Immature natural killer cell (primary cell): ENCODE measurements at regions not wholly inside any gene's neighbourhood (a gene's known extent, or its start where the extent isn't known, plus 50 kb on each side); places are given as distances from the start of the nearest gene placed in this dataset.

ENCODE experiments used
- DNase-seq, 3 donors: peaks; one replicate each; pipeline ENCODE4 v3.0.0; 2022; ENCODE audit warnings: mixed read lengths in 1 of 3
- H3K27ac Mint-ChIP-seq, 6 donors: one replicate each; pipeline ENCODE4 v1.8.0; 2020; ENCODE audit warnings: mixed read lengths in 6 of 6, mild to moderate bottlenecking in 5 of 6, inconsistent platforms in 4 of 6, moderate library complexity in 3 of 6
- H3K27me3 Mint-ChIP-seq, 3 donors: one replicate each; pipeline ENCODE4 v1.8.0; 2020 to 2021; ENCODE audit warnings: low read depth in 3 of 3, mild to moderate bottlenecking in 3 of 3, mixed read lengths in 3 of 3, moderate library complexity in 3 of 3, inconsistent platforms in 1 of 3
- H3K36me3 Mint-ChIP-seq, 3 donors: one replicate each; pipeline ENCODE4 v1.8.0; 2020; ENCODE audit warnings: mixed read lengths in 3 of 3, inconsistent platforms in 2 of 3, mild to moderate bottlenecking in 2 of 3
- H3K4me1 Mint-ChIP-seq, 2 donors: one replicate each; pipeline ENCODE4 v1.8.0; 2020; ENCODE audit warnings: inconsistent platforms in 2 of 2, mild to moderate bottlenecking in 2 of 2, mixed read lengths in 2 of 2, moderate library complexity in 1 of 2
- H3K4me3 Mint-ChIP-seq, 5 donors: one replicate each; pipeline ENCODE4 v1.8.0; 2020; ENCODE audit warnings: mild to moderate bottlenecking in 5 of 5, mixed read lengths in 5 of 5, inconsistent platforms in 3 of 5, moderate library complexity in 3 of 5
- H3K9me3 Mint-ChIP-seq, 6 donors: one replicate each; pipeline ENCODE4 v1.8.0; 2020; ENCODE audit warnings: mild to moderate bottlenecking in 6 of 6, mixed read lengths in 6 of 6, inconsistent platforms in 4 of 6, moderate library complexity in 3 of 6

DNA sequence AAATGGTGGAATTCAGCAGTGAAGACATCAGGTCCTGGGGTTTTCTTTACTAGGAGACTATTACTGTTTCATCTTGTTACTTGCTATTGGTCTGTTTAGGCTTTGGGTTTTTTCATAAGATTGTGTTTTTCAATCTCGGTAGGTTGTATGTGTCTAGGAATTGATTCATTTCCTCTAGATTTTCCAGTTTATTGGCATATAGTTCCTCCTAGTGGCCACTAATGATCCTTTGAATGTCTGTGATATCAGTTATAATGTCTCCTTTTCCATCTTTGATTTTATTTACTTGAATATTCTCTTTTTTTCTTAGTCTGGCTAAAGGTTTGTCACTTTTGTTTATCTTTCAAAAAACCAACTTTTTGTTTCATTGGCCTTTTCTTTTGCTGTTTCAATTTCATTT lies 233.0 kb downstream of the RWDD3 start:
- no peak for DNase-seq
- no peak overlapping the region for H3K4me3 Mint-ChIP-seq
- H3K4me1 Mint-ChIP-seq: no peaks in the 10 kb centered on the region
- H3K27me3 Mint-ChIP-seq: peaks cover 0 to 1% (median under 1%) of the 10 kb centered on the region in 3 donors
- H3K27ac Mint-ChIP-seq: no peak overlapping the region
- peaks cover 4 to 59% (median 16%) of the 10 kb centered on the region in 6 donors for H3K9me3 Mint-ChIP-seq
- no peaks in the 10 kb centered on the region for H3K36me3 Mint-ChIP-seq

DNA sequence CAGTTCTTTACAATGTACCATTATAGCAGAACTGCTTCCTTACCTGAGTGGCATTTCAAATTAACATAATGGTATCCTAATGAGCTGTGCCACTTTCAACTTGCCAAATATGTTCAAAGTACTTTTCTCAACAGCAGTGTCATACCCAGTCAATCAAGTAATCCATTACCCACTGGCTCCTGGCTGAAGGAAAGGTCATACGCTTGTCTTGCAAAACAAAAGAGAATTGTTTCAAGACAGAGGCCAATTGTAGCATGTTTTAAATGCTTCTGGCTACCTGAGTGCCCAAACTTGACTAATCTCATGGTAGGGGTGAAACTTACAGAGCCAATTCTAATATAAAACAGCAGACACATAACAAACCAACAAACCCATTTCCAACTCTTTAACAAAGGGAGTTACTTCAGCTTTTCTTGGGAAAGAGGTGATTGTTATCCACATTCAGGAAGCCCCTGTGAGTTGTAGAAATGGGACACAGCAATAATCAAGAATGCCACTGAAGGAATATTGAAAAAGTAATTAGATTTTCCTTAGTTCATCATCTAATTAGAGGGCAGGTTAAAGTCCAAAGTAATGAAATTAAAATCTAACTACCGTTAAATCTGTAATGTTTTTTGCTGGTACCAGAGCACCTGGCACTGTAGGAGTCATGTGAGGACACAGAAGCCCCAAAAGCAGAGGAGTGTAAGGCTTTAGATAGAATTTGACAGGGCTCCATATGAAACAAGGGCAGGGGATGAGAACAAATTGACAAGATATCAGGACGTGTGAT lies 241.9 kb downstream of the RWDD3 start:
- Mint-ChIP-seq H3K27ac (no peak overlapping the region), H3K36me3 (no peaks in the 10 kb centered on the region), H3K9me3 (peaks cover 9 to 42% (median 18%) of the 10 kb centered on the region in 6 donors), H3K4me1 (no peaks in the 10 kb centered on the region), H3K27me3 (peaks cover 2 to 4% (median 3%) of the 10 kb centered on the region in 3 donors), H3K4me3 (no peak overlapping the region)
- no peak for DNase-seq

DNA sequence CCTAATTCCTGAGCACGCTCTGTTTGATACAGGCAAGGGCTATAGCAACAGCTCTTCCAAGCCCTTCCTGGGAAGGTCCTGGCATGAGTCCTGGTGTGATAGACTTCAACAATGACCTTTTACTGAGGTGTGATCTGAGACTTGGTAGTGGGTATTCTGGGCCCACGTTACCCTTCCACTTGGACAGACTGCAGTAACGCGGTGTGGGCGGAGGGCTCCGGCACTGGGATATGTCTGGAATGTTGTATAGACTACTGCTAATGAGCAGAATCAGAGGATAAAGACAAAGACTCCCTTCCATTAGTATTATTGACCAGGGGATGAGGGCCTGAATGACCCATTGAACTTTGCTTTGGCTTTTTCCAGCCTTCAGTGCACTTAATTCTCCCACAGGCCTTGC lies 262.3 kb downstream of the RWDD3 start:
- peaks cover 0 to 3% (median 2%) of the 10 kb centered on the region in 3 donors for H3K27me3 Mint-ChIP-seq
- no peak for DNase-seq

DNA sequence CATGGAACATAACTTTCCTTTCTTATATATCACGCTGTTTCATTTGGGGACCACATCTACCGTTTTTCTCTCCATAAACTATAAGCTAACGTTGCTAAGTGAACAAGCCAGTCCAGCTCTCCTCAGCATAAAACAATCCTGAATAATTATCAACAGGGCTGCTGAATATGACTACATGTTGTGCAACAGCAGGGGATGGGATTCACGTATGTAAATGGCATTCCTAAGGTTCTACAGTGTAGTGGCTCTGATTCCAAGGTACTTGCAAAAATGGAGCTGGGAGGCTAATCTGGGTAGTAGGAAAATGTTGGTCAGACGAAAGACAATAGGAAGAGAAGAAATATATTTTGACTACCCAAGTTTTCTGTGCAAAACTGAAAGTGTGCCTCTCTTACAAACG lies 262.8 kb downstream of the RWDD3 start:
- Mint-ChIP-seq H3K4me1 (no peaks in the 10 kb centered on the region), H3K9me3 (peaks cover 5 to 12% (median 10%) of the 10 kb centered on the region in 6 donors), H3K27me3 (peaks cover 0 to 3% (median 2%) of the 10 kb centered on the region in 3 donors), H3K27ac (no peak overlapping the region), H3K4me3 (peak overlapping the region in 1 of 5 donors; percentile 12), H3K36me3 (no peaks in the 10 kb centered on the region)
- DNase-seq: no peak

More for the DNA sequence above, 262.3 kb downstream of the RWDD3 start:
- H3K27ac Mint-ChIP-seq: no peak overlapping the region
- H3K4me1 Mint-ChIP-seq: no peaks in the 10 kb centered on the region
- no peaks in the 10 kb centered on the region for H3K36me3 Mint-ChIP-seq
- peaks cover 5 to 10% (median 7%) of the 10 kb centered on the region in 6 donors for H3K9me3 Mint-ChIP-seq
- no peak overlapping the region for H3K4me3 Mint-ChIP-seq

DNA sequence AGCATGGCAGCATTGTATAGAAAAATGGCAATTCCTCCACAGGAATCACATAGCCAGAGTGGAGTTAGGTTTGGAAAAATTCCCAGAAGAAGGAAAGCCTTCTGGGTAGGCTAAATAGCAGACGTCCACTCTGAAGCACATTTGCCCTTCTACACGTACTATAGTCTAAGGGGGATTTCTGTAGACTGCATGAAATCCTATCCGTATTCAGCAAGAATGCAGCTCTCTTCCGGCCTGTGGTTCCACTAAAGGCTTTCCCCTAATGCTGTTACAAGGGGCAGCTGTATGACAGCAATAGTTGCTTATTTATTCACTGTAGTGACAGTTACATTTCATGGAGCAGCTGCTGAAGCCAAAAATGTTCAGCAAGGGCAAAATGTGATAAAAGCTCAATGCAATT lies 263.6 kb downstream of the RWDD3 start:
- Mint-ChIP-seq H3K27ac (no peak overlapping the region), H3K27me3 (peaks cover 0 to 3% (median 2%) of the 10 kb centered on the region in 3 donors), H3K4me1 (no peaks in the 10 kb centered on the region), H3K36me3 (no peaks in the 10 kb centered on the region), H3K9me3 (peaks cover 5 to 15% (median 11%) of the 10 kb centered on the region in 6 donors), H3K4me3 (no peak overlapping the region)
- DNase-seq: no peak

DNA sequence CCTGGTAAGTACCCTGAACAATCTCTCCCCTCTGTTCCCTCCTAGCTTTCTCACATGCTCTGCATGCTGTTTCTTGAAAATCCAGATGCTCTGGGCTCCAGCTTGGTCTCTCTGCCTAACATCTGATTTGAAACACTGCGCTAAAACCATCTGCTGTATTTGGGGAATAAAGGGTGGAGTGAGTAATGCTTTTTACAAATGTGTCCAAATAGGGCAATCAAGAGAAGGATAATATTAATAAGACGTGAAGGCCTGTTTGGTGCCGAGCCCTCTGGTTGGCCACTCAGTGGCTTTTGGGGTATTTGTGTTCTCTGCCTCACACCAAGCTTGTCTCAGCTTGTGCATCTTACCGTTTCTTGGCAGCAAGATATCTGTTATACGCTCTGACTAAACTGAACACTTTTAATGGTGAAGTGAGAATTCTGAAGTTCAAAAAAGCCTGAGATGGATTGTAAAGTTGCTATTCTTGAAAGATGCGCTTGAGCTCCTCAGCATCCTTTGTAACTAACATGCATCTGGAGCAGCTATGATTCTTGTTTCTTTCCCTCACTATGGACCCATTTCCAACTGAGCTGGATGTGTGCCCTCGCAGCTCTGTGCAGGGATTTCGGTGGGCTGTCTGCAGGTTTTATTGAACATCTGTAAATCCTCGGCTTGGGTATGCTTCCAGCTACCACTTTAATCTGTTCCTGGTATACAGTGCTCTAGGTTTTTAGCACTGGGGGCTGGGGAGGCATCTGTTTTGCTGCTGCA lies 269.4 kb downstream of the RWDD3 start:
- Mint-ChIP-seq H3K9me3 (peaks cover 9 to 30% (median 12%) of the 10 kb centered on the region in 6 donors), H3K4me1 (no peaks in the 10 kb centered on the region), H3K4me3 (no peak overlapping the region), H3K36me3 (no peaks in the 10 kb centered on the region), H3K27me3 (peaks cover 0 to 2% (median 1%) of the 10 kb centered on the region in 3 donors), H3K27ac (no peak overlapping the region)
- no peak for DNase-seq

DNA sequence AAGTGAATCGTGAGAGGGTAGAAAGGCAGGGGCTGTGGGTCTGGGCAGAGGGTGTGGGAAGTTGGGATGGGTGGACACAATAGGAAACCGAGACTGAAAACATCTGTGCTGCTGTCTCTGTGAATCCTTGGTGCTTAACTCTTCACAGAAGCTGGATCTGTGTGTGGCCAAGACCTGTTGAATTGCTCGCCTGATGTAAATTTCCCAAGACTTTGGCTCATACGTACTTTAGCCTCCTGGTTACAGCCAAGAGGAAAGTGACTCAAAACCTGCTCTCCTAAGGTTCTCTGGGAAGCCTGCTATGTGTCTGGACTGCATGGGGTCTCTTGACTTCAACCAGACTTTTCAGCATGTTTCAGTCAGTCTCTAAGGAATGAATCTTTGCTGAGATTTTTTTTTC lies 270.3 kb downstream of the RWDD3 start:
- Mint-ChIP-seq H3K27ac (no peak overlapping the region), H3K4me3 (no peak overlapping the region), H3K27me3 (peaks cover 0 to 2% (median 1%) of the 10 kb centered on the region in 3 donors), H3K4me1 (no peaks in the 10 kb centered on the region), H3K36me3 (no peaks in the 10 kb centered on the region), H3K9me3 (peaks cover 9 to 36% (median 15%) of the 10 kb centered on the region in 6 donors)
- DNase-seq: no peak

DNA sequence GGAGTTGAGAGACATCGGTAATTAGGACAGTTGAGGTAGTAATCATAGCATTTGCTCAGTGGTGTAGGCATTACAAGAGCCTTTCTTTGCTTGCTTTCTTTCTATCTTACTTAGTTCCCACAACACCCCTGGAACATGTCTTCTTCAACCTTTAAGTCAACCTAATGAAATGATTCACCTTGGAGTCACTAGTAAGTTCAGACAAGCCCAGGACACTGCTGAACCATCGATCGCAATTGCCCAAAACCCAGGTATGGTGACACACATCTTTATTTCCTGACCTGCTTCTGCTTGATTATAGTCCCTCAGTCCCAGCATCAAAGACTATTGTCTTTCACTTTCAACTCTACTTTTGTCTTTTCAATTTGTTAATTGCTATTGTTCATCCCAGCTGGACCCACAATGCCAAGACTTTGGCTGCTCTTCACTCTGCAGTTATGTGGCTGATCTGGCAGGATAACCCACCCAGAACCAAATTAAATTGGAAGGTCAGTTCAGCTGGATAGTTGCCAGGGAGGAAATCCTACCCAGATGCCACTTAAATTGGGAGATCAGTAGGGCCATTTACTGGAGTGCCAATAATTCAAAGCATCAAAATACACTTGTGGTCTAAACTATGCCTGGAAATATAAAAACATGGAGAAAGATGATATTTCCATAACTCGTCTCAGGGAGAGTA lies 272.9 kb downstream of the RWDD3 start:
- DNase-seq: no peak
- H3K4me3 Mint-ChIP-seq: no peak overlapping the region
- no peaks in the 10 kb centered on the region for H3K36me3 Mint-ChIP-seq

DNA sequence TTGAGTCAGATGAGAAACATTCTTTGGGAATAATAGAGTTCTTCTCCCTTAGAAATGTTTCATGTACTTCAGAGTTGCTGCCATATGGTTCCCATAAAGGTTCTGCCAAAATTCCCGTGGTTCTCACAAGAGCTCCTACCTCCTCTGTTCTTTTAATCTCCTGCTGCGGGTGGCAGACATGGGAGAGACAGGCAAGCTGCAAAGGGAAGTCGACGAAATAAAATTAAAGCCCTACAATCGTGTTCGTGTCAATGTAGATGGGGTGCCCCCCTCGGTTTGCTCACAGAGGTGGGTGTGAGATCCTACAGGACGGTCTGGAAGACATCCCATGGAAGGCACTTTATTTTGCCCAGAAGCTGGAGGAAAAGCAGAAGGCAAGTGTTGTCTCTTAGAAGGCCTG lies 276.0 kb downstream of the RWDD3 start:
- H3K4me3 Mint-ChIP-seq: no peak overlapping the region
- DNase-seq: no peak
- H3K27me3 Mint-ChIP-seq: peaks cover 0 to 2% (median 1%) of the 10 kb centered on the region in 3 donors
- peaks cover 2 to 38% (median 15%) of the 10 kb centered on the region in 6 donors for H3K9me3 Mint-ChIP-seq
- no peaks in the 10 kb centered on the region for H3K4me1 Mint-ChIP-seq
- H3K36me3 Mint-ChIP-seq: no peaks in the 10 kb centered on the region
- H3K27ac Mint-ChIP-seq: no peak overlapping the region

More for the DNA sequence above, 272.9 kb downstream of the RWDD3 start:
- Mint-ChIP-seq H3K27me3 (peaks cover 0 to 2% (median 1%) of the 10 kb centered on the region in 3 donors), H3K4me1 (no peaks in the 10 kb centered on the region), H3K27ac (no peak overlapping the region), H3K9me3 (peaks cover 2 to 40% (median 17%) of the 10 kb centered on the region in 6 donors)

DNA sequence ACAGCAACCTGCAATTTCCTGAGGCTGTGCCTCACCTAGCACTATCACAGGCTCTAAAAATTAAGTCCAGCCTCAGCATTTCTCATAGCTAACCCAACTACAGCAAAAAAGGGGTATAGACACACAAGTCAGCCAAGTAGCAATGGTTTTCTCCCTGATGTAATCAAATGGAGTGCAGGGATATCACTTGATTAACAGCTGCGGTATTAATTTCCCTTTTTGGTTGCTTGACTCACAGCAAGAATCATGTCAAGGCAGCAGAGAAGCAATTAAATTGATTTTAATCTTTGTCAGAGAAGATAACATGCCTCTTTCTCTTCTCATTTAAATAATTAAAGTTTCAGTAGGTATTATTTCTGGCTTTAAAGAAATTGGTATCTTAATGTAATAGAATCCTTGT lies 278.9 kb downstream of the RWDD3 start:
- Mint-ChIP-seq H3K4me3 (no peak overlapping the region), H3K27me3 (peaks cover 0 to 2% (median 1%) of the 10 kb centered on the region in 3 donors), H3K4me1 (no peaks in the 10 kb centered on the region), H3K27ac (no peak overlapping the region), H3K36me3 (no peaks in the 10 kb centered on the region), H3K9me3 (peaks cover 8 to 22% (median 14%) of the 10 kb centered on the region in 6 donors)
- no peak for DNase-seq

DNA sequence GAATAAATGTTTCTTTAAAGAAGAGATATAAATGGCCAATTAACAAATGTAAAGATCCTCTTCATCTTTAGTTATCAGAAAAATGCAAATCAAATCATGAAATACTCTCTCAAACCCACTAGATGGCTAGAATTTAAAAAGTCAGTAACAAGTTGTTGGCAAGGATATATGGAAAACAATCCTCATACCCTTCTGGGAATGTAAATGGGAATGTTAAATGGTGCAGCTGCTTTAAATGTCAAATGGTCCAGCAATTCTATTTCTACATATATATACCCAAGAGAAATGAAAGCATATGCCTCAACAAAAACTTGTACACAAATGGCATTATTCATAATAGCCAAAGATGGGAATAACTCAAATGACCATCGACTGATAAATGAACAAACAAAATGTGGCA lies 283.5 kb downstream of the RWDD3 start:
- H3K27ac Mint-ChIP-seq: no peak overlapping the region
- peaks cover 0 to 4% (median 0%) of the 10 kb centered on the region in 3 donors for H3K36me3 Mint-ChIP-seq
- DNase-seq: no peak
- no peaks in the 10 kb centered on the region for H3K27me3 Mint-ChIP-seq
- H3K4me1 Mint-ChIP-seq: no peaks in the 10 kb centered on the region
- peaks cover 6 to 24% (median 9%) of the 10 kb centered on the region in 6 donors for H3K9me3 Mint-ChIP-seq
- H3K4me3 Mint-ChIP-seq: no peak overlapping the region

DNA sequence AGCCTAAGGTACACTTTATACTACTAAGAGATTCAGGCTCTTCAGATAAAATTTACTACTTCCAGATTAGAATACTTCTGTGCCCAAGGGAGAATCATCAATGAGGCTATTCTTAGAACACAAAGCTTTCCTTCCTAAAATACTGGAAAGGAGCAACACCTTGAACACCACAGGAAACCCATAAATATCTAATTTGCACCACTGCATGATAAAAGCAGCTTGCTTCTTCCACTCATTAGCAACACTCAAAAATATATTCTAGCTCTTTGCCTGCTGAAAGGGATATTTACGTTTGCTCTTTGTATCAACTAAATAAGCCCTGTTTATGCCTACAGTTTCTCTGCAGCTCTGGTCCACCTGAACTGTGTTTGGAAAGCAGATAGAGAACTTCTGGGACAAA lies 284.3 kb downstream of the RWDD3 start:
- Mint-ChIP-seq H3K36me3 (peaks cover 0 to 4% (median 0%) of the 10 kb centered on the region in 3 donors), H3K27me3 (no peaks in the 10 kb centered on the region), H3K9me3 (peaks cover 8 to 27% (median 11%) of the 10 kb centered on the region in 6 donors), H3K27ac (no peak overlapping the region), H3K4me1 (no peaks in the 10 kb centered on the region), H3K4me3 (no peak overlapping the region)
- DNase-seq: no peak

DNA sequence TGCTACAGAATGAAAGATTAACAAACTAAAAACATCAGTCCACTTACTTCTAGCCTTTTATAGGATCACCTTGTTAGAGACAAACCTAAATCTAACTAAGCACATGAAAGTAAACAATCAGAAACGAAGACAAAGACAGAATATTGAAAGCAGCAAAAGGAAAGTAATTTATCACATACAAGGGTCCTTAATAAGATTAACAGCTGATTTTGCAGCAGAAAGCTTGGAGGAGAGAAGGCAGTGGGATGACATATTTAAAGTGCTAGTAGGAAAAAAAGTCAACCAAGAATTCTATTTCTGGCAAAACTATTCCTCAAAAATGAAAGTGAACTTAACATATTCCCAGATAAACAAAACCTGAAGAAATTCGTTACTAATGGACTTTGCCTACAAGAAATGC lies 286.4 kb downstream of the RWDD3 start:
- Mint-ChIP-seq H3K9me3 (peaks cover 8 to 42% (median 22%) of the 10 kb centered on the region in 6 donors), H3K4me3 (no peak overlapping the region), H3K27ac (no peak overlapping the region), H3K27me3 (no peaks in the 10 kb centered on the region), H3K36me3 (peaks cover 0 to 4% (median 0%) of the 10 kb centered on the region in 3 donors), H3K4me1 (no peaks in the 10 kb centered on the region)
- no peak for DNase-seq

DNA sequence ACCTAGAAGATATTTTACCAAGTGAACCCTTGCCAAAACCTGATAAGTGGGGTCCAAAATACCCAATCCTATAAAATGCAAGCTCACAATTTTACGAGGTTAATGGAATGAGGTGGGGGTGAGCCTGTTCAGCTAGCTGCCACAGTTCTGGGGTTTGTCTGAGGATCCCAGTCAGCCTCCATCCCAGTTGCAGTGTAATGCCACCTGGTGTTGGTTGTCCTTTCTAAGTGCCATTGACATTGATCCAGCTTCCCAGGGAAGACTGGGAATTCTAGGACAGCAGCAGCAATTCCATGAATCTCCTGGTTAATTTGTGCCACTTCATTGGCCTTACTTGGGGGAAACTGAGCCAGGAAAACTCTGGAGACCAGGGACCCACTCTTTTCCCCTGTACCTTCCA lies 298.3 kb downstream of the RWDD3 start:
- H3K9me3 Mint-ChIP-seq: peaks cover 5 to 45% (median 19%) of the 10 kb centered on the region in 6 donors
- H3K36me3 Mint-ChIP-seq: peaks cover 0 to 2% (median 0%) of the 10 kb centered on the region in 3 donors
- H3K4me1 Mint-ChIP-seq: no peaks in the 10 kb centered on the region
- H3K27ac Mint-ChIP-seq: no peak overlapping the region
- no peak overlapping the region for H3K4me3 Mint-ChIP-seq
- no peak for DNase-seq
- H3K27me3 Mint-ChIP-seq: peaks cover 0 to 2% (median 0%) of the 10 kb centered on the region in 3 donors
